ENCODE measurements at regions not wholly inside any gene's neighbourhood (a gene's known extent, or its start where the extent isn't known, plus 50 kb on each side); places are given as distances from the start of the nearest gene placed in this dataset.
"Not testable (repeated sequence)": the region's sequence is repeated elsewhere in the genome, so short reads cannot be mapped to it uniquely, and the experiment has no call there.

DNA sequence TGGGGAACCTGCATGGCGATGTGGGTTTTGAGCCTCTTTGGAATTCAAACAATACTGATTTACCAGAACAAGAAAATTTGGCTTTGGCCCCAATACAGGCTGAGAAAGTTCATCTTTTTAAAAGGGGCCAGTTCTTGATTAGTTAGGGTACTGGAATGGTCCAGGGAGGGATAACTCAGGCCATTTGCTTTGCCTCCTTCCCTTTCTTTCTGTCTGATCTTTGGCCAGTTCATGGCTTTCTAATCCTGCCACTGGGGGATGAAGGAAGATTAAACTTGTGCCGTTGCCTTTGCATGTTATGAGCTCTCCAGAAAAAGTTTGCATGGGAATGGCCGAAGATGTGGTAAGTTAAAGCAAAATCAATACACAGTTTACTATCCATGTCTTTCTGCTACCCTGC is 78.4 kb downstream of the ADAMTS15 start:
- Mint-ChIP-seq H3K4me3 (no peak overlapping the region), H3K9me3 (no peaks in the 10 kb centered on the region), H3K4me1 (ENCODE audit: low read depth in 2 of 2) (no peaks in the 10 kb centered on the region), H3K27me3 (peaks cover 41 to 51% of the 10 kb centered on the region in 2 donors), H3K36me3 (ENCODE audit: insufficient read depth) (no peaks in the 10 kb centered on the region), H3K27ac (no peak overlapping the region)
- no peak for ATAC-seq (replicated peaks)
- DNase-seq = no peak

DNA sequence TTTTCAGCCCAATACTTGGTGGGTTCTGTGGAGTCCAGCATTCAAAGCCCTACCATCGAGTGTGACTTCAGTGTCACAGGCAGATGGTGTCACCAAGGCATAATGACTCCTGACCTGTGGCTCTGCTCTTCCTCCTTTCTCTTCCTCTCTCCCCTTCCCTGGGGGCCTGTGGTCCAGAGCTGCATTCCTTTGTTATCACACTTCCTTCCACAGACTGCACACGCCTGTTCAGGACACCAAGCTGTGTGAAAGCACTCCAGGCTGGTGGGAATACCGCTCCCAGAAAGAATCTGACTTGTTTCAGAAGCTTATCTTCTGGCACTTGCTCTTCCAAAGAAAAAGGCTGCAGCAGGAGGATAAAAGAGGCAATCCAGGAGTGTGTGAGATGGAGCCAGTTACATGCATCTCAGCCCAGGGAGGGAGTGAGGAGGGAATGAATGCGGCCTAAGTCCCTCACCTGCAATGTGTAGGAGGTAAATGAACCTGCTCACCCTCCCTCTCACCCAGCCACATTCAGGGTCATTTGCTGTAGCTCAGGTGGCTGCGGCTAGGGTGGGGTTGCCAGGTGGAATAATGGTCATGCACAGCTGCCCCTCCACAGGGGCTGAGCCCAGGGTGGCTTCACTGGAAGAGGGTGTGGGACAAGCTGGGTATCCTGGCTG is 79.3 kb downstream of the ADAMTS15 start:
- Mint-ChIP-seq H3K4me1 (ENCODE audit: low read depth in 2 of 2) (no peaks in the 10 kb centered on the region), H3K36me3 (ENCODE audit: insufficient read depth) (no peaks in the 10 kb centered on the region), H3K9me3 (no peaks in the 10 kb centered on the region), H3K4me3 (no peak overlapping the region), H3K27ac (no peak overlapping the region), H3K27me3 (peaks cover 41 to 47% of the 10 kb centered on the region in 2 donors)
- DNase-seq (no peak), ATAC-seq (replicated peaks) (no peak)

DNA sequence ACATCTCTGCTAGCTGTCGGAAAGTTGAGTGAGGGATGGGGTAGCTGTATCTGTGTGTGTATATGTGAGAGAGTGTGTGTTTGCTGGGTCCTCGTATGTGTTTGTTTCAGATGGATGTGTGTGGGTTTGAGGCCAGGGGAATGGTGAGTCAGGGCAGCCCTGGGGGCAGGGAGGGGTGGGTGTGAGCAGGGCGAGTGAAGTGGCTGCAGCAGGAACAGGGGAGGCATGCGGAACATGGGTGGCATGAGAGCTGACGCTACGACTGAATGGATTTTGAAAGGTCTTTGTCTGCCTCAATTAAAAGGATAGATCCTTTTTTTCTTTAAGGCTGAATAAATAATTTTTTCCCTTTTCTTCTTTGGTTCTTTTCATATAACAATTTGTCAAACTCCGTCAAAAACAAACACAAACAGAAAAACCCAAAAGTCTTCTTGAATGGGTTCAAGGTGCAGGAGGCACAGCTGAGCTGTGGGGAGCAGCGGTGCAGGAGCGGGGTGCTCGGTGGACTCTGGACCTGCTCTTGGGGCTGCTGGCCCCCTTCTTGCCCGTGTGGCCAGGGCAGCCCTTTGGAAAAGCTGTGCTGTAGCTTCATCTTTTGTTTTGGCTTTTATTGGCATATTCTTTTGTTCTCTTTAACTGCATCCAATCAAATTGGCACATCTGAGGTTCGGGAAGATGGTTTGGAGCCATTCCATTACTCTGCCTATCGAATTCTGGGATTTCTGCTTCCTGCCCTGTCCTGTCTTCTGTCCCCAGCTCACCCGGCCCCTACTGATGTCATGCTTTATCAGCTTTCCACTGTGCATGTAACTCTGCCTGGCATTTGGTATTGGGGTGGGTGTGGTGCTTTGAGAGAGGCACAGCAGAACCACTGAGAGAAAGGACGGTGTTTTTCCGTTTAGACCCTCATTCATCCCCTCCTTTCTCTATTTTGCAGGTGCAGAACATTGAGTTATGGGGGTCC is 80.1 kb downstream of the ADAMTS15 start:
- Mint-ChIP-seq H3K36me3 (ENCODE audit: insufficient read depth) (no peaks in the 10 kb centered on the region), H3K27me3 (peaks cover 47 to 48% of the 10 kb centered on the region in 2 donors), H3K9me3 (no peaks in the 10 kb centered on the region), H3K27ac (no peak overlapping the region), H3K4me3 (no peak overlapping the region), H3K4me1 (ENCODE audit: low read depth in 2 of 2) (no peaks in the 10 kb centered on the region)
- no peak for DNase-seq
- ATAC-seq (replicated peaks) = no peak

DNA sequence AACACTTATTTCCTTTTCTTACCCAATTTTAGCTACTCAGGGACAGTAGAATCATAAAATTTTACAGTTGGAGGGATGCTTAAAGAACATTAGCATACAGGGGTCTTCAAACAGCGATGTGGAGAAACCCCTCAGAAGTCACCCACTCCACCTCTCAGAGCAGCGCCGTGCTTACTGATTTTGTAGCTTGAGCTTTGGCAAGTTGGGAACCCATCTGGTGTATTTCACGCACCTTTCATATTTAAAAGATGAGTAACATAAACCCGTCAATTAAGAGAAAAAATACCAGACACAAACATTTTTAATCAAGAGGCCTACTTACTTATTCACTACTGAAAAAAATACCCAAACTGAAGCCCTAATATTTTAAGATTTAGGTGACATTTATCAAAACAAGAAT is 80.9 kb downstream of the ADAMTS15 start:
- Mint-ChIP-seq H3K27me3 (peaks cover 45 to 48% of the 10 kb centered on the region in 2 donors), H3K4me3 (no peak overlapping the region), H3K4me1 (ENCODE audit: low read depth in 2 of 2) (no peaks in the 10 kb centered on the region), H3K27ac (no peak overlapping the region), H3K36me3 (ENCODE audit: insufficient read depth) (no peaks in the 10 kb centered on the region), H3K9me3 (no peaks in the 10 kb centered on the region)
- DNase-seq (no peak), ATAC-seq (replicated peaks) (no peak)

DNA sequence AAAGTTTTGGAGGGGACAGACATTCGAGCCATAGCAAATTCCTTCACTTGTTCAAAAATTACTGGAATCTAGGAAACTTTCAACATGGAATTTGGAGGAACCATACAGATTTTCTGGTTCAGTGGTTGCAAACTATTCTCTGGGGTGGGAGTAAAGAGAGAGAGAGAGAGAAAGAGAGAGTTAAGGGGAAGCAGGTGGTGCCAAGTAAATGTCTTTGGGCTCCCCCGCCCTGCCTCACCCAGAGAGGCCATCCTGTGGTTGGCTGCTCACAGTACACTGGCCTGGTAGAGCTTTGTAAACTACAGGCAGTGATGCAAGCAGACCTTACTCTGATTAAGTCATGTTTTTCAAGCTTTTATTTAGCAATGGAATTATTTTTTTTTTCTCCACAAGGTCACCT is 82.6 kb downstream of the ADAMTS15 start:
- Mint-ChIP-seq H3K27ac (no peak overlapping the region), H3K4me1 (ENCODE audit: low read depth in 2 of 2) (no peaks in the 10 kb centered on the region), H3K27me3 (peaks cover 52 to 63% of the 10 kb centered on the region in 2 donors), H3K4me3 (no peak overlapping the region), H3K9me3 (no peaks in the 10 kb centered on the region), H3K36me3 (ENCODE audit: insufficient read depth) (no peaks in the 10 kb centered on the region)
- no peak for DNase-seq
- ATAC-seq (replicated peaks) = no peak

DNA sequence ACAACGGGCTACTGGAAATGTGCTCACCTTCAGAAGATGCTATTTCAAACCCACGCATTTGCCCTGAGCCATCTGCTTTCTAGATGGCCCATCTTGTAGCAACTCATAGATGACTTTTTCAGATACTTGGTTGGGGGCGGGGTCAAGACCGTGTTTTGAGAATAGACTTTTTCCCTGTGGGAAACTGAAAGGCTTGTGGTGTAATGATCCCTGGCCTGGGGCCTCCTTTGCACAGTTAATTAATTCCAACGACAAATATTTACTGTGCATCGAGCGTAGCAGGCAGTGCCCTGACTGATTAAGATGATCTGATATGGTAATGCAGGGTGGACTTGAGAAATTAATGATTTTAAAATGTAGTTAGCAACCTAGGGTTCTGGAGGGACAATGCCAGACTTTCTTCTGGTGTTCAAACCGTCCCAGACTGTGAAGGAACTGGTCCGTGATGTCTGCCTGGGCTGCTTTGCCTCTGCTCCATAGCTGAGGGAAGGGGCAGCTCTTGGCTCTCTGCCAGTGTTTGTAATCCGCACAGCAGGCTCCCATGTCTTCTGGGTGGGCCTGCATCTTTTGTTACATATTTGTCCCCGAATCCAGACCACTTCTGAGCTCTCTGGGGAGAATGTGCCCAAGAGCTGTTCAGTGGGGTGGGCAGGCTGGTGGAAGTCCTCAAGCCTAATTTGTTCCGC is 84.8 kb downstream of the ADAMTS15 start:
- Mint-ChIP-seq H3K9me3 (no peaks in the 10 kb centered on the region), H3K36me3 (ENCODE audit: insufficient read depth) (no peaks in the 10 kb centered on the region), H3K27ac (no peak overlapping the region), H3K4me1 (ENCODE audit: low read depth in 2 of 2) (no peaks in the 10 kb centered on the region), H3K27me3 (peaks cover 45 to 52% of the 10 kb centered on the region in 2 donors), H3K4me3 (no peak overlapping the region)
- DNase-seq = no peak
- ATAC-seq (replicated peaks) = no peak

DNA sequence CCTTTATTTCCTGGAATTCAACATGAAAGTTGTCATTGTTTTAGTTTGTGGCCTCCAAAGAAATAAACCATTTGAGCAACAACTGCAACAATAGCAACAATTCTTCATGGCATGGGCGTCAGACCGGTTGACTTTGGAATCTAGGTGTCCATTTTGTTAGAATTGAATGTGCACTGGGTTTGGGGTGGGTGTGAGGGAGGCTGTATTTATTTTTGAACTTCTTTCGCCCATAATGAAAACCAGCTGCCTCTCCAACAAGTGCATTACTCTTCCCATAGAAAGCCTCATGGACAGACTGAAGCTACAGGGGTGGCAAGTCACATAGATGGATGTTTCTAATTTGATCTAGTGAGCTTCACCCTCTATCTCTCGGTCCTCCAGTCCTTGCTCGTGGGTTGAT is 85.4 kb downstream of the ADAMTS15 start:
- DNase-seq (no peak), ATAC-seq (replicated peaks) (no peak)
- H3K4me3 Mint-ChIP-seq = no peak overlapping the region
- H3K27me3 Mint-ChIP-seq = peaks cover 39 to 48% of the 10 kb centered on the region in 2 donors
- H3K4me1 Mint-ChIP-seq (ENCODE audit: low read depth in 2 of 2) = no peaks in the 10 kb centered on the region
- no peaks in the 10 kb centered on the region for H3K36me3 Mint-ChIP-seq (ENCODE audit: insufficient read depth)
- no peaks in the 10 kb centered on the region for H3K9me3 Mint-ChIP-seq
- H3K27ac Mint-ChIP-seq = no peak overlapping the region

DNA sequence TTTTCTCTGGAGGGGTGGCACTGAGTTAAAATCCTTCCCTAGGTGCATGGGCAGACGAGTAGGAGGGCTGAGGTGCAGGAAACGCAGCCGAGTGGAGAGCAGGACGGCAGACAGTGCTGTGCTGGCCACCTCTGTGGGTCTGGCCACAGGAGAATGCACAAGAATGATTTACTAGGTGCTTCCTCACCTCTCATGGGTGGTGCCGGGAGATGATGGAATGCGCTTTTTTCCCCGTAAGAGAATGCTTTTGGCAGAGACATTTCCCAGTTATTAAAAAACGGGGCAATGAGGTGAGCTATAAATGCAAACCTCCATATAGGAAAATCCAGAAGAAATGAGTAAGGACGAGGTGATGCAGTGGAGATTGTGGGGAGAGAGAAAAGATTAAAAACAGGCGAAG is 86.1 kb downstream of the ADAMTS15 start:
- Mint-ChIP-seq H3K9me3 (no peaks in the 10 kb centered on the region), H3K27me3 (peaks cover 36 to 51% of the 10 kb centered on the region in 2 donors), H3K36me3 (ENCODE audit: insufficient read depth) (no peaks in the 10 kb centered on the region), H3K4me1 (ENCODE audit: low read depth in 2 of 2) (no peaks in the 10 kb centered on the region), H3K27ac (no peak overlapping the region), H3K4me3 (no peak overlapping the region)
- no peak for ATAC-seq (replicated peaks)
- DNase-seq = no peak

DNA sequence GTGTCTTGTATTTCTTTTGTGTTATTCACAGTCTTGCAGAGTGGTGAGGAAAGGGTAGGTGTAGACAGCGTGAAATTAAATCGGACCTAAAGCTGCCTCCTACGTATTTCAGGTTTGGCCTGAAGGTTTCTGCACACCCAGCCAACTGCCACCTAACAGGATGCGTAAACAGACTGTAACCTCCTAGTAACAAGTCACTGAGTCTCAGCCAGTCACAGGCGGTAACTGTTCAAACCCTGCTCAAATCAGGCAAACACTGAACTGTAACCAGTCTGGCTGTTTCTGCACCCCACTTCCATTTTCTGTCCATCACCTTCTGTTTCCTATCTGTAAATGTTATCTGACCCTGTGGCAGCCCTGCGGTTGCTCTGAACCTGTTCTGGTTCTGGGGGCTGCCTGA is 87.1 kb downstream of the ADAMTS15 start:
- no peak for ATAC-seq (replicated peaks)
- DNase-seq = no peak
- no peaks in the 10 kb centered on the region for H3K36me3 Mint-ChIP-seq (ENCODE audit: insufficient read depth)
- no peaks in the 10 kb centered on the region for H3K4me1 Mint-ChIP-seq (ENCODE audit: low read depth in 2 of 2)
- H3K4me3 Mint-ChIP-seq = no peak overlapping the region
- H3K27ac Mint-ChIP-seq = no peak overlapping the region
- peaks cover 40 to 61% of the 10 kb centered on the region in 2 donors for H3K27me3 Mint-ChIP-seq
- no peaks in the 10 kb centered on the region for H3K9me3 Mint-ChIP-seq

DNA sequence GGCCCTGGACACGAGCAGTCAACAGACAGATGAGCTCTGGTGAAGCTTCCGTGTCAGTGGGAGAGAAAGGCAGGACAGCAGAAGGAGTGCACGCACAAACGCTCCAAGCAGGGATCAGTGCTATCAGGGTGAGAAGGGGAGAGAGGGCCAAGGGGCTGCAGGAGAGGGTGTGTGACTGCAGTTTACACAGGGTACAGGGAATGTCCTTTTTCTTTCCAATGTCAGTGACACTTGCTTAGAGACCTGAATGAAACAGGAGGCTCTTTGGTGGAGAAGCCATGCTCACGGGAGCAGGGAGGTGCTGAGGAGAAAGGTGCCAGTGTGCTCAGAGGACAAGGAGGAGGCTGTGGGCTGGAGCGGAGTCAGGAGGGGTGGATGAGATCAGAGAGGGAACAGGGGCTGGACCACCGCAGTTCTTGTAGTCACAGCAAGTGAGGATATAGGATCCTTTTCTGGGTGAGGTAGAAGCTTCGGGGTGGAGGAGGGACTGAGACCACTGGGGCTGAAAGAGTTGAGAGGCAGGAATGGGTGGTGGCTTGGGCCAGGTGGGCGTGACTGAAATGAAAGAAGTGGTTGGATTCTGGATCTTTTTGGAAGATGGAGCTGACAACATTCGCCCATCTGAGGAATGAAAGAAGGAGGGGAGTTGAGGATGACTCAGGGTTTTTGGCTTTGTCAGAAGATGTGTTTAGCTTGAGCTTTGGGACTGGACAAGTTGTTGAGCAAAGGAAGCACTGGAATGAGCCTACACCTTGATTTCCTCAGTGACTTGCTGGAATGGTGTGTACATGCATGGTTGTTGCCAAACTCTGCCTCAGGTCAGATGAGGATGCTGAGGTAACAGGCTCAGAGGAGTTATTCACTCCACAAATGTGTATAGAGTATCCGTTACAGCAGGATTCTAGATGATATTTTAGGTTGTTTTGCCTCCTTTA is 87.9 kb downstream of the ADAMTS15 start:
- no peaks in the 10 kb centered on the region for H3K4me1 Mint-ChIP-seq (ENCODE audit: low read depth in 2 of 2)
- no peak for ATAC-seq (replicated peaks)

DNA sequence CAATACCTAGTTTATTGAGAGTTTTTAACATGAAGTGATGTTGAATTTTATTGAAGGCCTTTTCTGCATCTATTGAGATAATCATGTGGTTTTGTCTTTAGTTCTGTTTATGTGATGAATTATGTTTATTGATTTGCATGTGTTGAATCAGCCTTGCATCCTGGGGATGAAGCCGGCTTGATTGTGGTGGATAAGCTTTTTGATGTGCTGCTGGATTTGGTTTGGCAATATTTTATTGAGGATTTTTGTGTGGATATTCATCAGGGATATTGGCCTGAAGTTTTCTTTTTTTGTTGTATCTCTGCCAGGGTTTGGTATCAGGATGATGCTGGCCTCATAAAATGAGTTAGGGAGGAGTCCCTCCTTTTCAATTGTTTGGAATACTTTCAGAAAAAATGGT is 91.2 kb downstream of the ADAMTS15 start:
- not testable (repeated sequence) for H3K36me3 Mint-ChIP-seq (ENCODE audit: insufficient read depth); DNase-seq; H3K27ac Mint-ChIP-seq; H3K4me3 Mint-ChIP-seq; H3K9me3 Mint-ChIP-seq; H3K4me1 Mint-ChIP-seq (ENCODE audit: low read depth in 2 of 2); ATAC-seq (replicated peaks)
- H3K27me3 Mint-ChIP-seq = peaks cover 34 to 82% of the 10 kb centered on the region in 2 donors

More for the DNA sequence above, 87.9 kb downstream of the ADAMTS15 start:
- Mint-ChIP-seq H3K27me3 (peaks cover 40 to 70% of the 10 kb centered on the region in 2 donors), H3K27ac (no peak overlapping the region), H3K36me3 (ENCODE audit: insufficient read depth) (no peaks in the 10 kb centered on the region), H3K9me3 (no peaks in the 10 kb centered on the region), H3K4me3 (no peak overlapping the region)
- no peak for DNase-seq

DNA sequence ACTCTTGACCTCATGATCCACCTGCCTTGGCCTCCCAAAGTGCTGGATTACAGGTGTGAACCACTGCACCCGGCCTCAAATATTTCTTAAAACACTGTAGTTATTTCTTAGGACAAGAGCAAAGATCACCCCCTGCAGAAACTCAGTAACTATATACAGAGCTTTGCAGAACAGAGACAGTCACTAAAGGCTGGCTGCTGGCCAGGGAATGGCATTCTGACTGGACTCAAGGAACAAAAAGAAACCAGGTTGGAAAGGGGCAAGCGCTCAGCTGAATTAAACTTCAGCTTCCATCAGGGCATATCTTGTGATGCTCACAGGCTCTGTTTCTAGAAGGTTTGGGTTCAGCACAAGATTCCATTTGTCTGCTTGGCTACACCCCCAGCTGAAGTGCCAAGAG is 95.8 kb downstream of the ADAMTS15 start:
- no peak for ATAC-seq (replicated peaks)
- H3K27me3 Mint-ChIP-seq = peaks cover 41 to 82% of the 10 kb centered on the region in 2 donors
- no peaks in the 10 kb centered on the region for H3K36me3 Mint-ChIP-seq (ENCODE audit: insufficient read depth)
- H3K4me3 Mint-ChIP-seq = no peak overlapping the region
- no peaks in the 10 kb centered on the region for H3K9me3 Mint-ChIP-seq
- no peak overlapping the region for H3K27ac Mint-ChIP-seq
- no peak for DNase-seq
- no peaks in the 10 kb centered on the region for H3K4me1 Mint-ChIP-seq (ENCODE audit: low read depth in 2 of 2)

All from effector memory CD8-positive, alpha-beta T cell (primary cell).